BE2C (cell line): ENCODE measurements at regions not wholly inside any gene's neighbourhood (a gene's known extent, or its start where the extent isn't known, plus 50 kb on each side); places are given as distances from the start of the nearest gene placed in this dataset.

Experiments
- DNase-seq: peaks from one replicate; pipeline ENCODE4 v3.0.0-alpha.2; 2020
- H3K27me3 ChIP-seq: fragments of 250-450 bp; sonication (Bioruptor Pico); 2 replicates; pipeline ENCODE4 v1.5.1; 2020; ENCODE audit warnings: mild to moderate bottlenecking
- H3K36me3 ChIP-seq: fragments of 250-450 bp; sonication (Bioruptor Pico); 2 replicates; pipeline ENCODE4 v1.5.1; 2020; ENCODE audit warnings: mild to moderate bottlenecking
- H3K4me1 ChIP-seq: fragments of 250-450 bp; sonication (Bioruptor Pico); 2 replicates; pipeline ENCODE4 v1.5.1; 2020
- H3K4me3 ChIP-seq: 2 replicates; pipeline ENCODE4 v1.5.1; 2011; ENCODE audit warnings: low read depth, low read length
- H3K9me3 ChIP-seq: fragments of 250-450 bp; sonication (Bioruptor Pico); 2 replicates; pipeline ENCODE4 v1.5.1; 2020
- CTCF ChIP-seq: IDR thresholded peaks from 2 replicates; pipeline ENCODE4 v1.5.1; 2012; ENCODE audit warnings: mild to moderate bottlenecking, low read depth, low read length

GRCh38 chrX:95076449-95076848, 1402.4 kb downstream of the FAM133A start:
- H3K9me3 ChIP-seq = no peaks in the 10 kb centered on the region
- no peaks in the 10 kb centered on the region for H3K27me3 ChIP-seq
- peak; percentile 47 for DNase-seq
- H3K4me1 ChIP-seq = no peaks in the 10 kb centered on the region
- H3K36me3 ChIP-seq = no peaks in the 10 kb centered on the region
- TF ChIP-seq CTCF = peak; percentile 79
- no peak overlapping the region for H3K4me3 ChIP-seq

GRCh38 chrX:95101851-95102390, 1427.9 kb downstream of the FAM133A start:
- no peaks in the 10 kb centered on the region for H3K9me3 ChIP-seq
- no peaks in the 10 kb centered on the region for H3K4me1 ChIP-seq
- TF ChIP-seq CTCF = no peak
- H3K36me3 ChIP-seq = no peaks in the 10 kb centered on the region
- no peak overlapping the region for H3K4me3 ChIP-seq
- no peaks in the 10 kb centered on the region for H3K27me3 ChIP-seq
- DNase-seq = no peak

GRCh38 chrX:95117556-95117955, 1443.5 kb downstream of the FAM133A start:
- no peak for TF ChIP-seq CTCF
- Histone ChIP-seq H3K4me3 (no peak overlapping the region), H3K27me3 (no peaks in the 10 kb centered on the region), H3K9me3 (no peaks in the 10 kb centered on the region), H3K4me1 (no peaks in the 10 kb centered on the region), H3K36me3 (no peaks in the 10 kb centered on the region)
- no peak for DNase-seq

- peak; percentile 24; the same call in 1 of the 2 replicates for TF ChIP-seq CTCF
- no peak overlapping the region for H3K4me3 ChIP-seq
- H3K9me3 ChIP-seq = no peaks in the 10 kb centered on the region
- H3K27me3 ChIP-seq = no peaks in the 10 kb centered on the region
- no peaks in the 10 kb centered on the region for H3K36me3 ChIP-seq
- H3K4me1 ChIP-seq = no peaks in the 10 kb centered on the region
- no peak for DNase-seq
These were observed 1472.0 kb downstream of the FAM133A start for GRCh38 chrX:95145848-95146490.

- no peaks in the 10 kb centered on the region for H3K4me1 ChIP-seq
- H3K4me3 ChIP-seq = no peak overlapping the region
- H3K36me3 ChIP-seq = no peaks in the 10 kb centered on the region
- no peak for DNase-seq
- TF ChIP-seq CTCF = no peak
- no peaks in the 10 kb centered on the region for H3K9me3 ChIP-seq
- H3K27me3 ChIP-seq = no peaks in the 10 kb centered on the region
These were observed 1478.8 kb downstream of the FAM133A start for GRCh38 chrX:95152810-95153209.

- DNase-seq = no peak
- H3K9me3 ChIP-seq = no peaks in the 10 kb centered on the region
- H3K36me3 ChIP-seq = no peaks in the 10 kb centered on the region
- H3K27me3 ChIP-seq = no peaks in the 10 kb centered on the region
- no peak for TF ChIP-seq CTCF
- no peaks in the 10 kb centered on the region for H3K4me1 ChIP-seq
- H3K4me3 ChIP-seq = no peak overlapping the region
These were observed 1482.6 kb downstream of the FAM133A start for GRCh38 chrX:95156566-95156965.
